ENCODE measurements at regions not wholly inside any gene's neighbourhood (a gene's known extent, or its start where the extent isn't known, plus 50 kb on each side); places are given as distances from the start of the nearest gene placed in this dataset.

GRCh38 chr12:3929875-3930615 is 56.8 kb upstream of the PARP11 start:
- Histone ChIP-seq H3K36me3 (ENCODE audit: control insufficient read depth in 2 of 2, insufficient read depth in 1 of 2, low read length in 2 of 2) (no peaks in the 10 kb centered on the region), H3K4me1 (ENCODE audit: control insufficient read depth, insufficient read depth, low read length) (no peaks in the 10 kb centered on the region), H3K4me3 (ENCODE audit: low read depth, low read length) (no peak overlapping the region), H3K27ac (ENCODE audit: extremely low read depth, low read depth, low read length) (no peak overlapping the region), H3K9me3 (ENCODE audit: control insufficient read depth, insufficient read depth, low read depth, low read length) (no peaks in the 10 kb centered on the region)
- ChIA-PET POLR2A (no interaction called here), CTCF (interaction anchor here (0.6 kb wide), 1 partner anchor 165 kb away, joined by 3 read pairs; no protein-coding TSS in a partner anchor)
- TF ChIP-seq WT1 (tag by site-specific recombination; IDR thresholded peaks at IDR 0.05) (no peak), ZNF585B (tag by site-specific recombination; IDR thresholded peaks at IDR 0.05) (no peak), ZNF596 (tag by site-specific recombination; IDR thresholded peaks at IDR 0.05) (no peak), ZNF324 (tag by site-specific recombination; IDR thresholded peaks at IDR 0.05) (no peak), SP3 (tag by site-specific recombination; IDR thresholded peaks at IDR 0.05) (no peak), ZNF239 (tag by site-specific recombination; IDR thresholded peaks at IDR 0.05) (no peak), ZNF529 (tag by site-specific recombination; IDR thresholded peaks at IDR 0.05; ENCODE audit: insufficient replicate concordance) (no peak), MYNN (tag by site-specific recombination; IDR thresholded peaks at IDR 0.05; ENCODE audit: borderline replicate concordance) (no peak), ZBTB44 (tag by site-specific recombination; IDR thresholded peaks at IDR 0.05) (no peak)

- H3K36me3 ChIP-seq (ENCODE audit: control insufficient read depth in 2 of 2, insufficient read depth in 1 of 2, low read length in 2 of 2) = no peaks in the 10 kb centered on the region
- no peak overlapping the region for H3K27ac ChIP-seq (ENCODE audit: extremely low read depth, low read depth, low read length)
- POLR2A ChIA-PET = no interaction called here
- no peaks in the 10 kb centered on the region for H3K4me1 ChIP-seq (ENCODE audit: control insufficient read depth, insufficient read depth, low read length)
- TF ChIP-seq MYNN (tag by site-specific recombination; IDR thresholded peaks at IDR 0.05; ENCODE audit: borderline replicate concordance) = no peak
- TF ChIP-seq ZNF133 (tag by site-specific recombination; IDR thresholded peaks at IDR 0.05) = no peak
- TF ChIP-seq ZNF148 (tag by site-specific recombination; IDR thresholded peaks at IDR 0.05; ENCODE audit: borderline replicate concordance) = no peak
- TF ChIP-seq ZNF777 (tag by site-specific recombination; IDR thresholded peaks at IDR 0.05; ENCODE audit: borderline replicate concordance) = no peak
- no peak for TF ChIP-seq IKZF3 (tag by site-specific recombination; IDR thresholded peaks at IDR 0.05)
- no peak for TF ChIP-seq PBX3 (CRISPR knock-in tag; IDR thresholded peaks at IDR 0.05)
- no peak for TF ChIP-seq ZNF704 (tag by site-specific recombination; IDR thresholded peaks at IDR 0.05)
- TF ChIP-seq ZBTB10 (tag by site-specific recombination; IDR thresholded peaks at IDR 0.05) = no peak
- TF ChIP-seq ZNF645 (tag by site-specific recombination; IDR thresholded peaks at IDR 0.05) = no peak
- TF ChIP-seq ZNF791 (tag by site-specific recombination; IDR thresholded peaks at IDR 0.05) = no peak
- no peak for TF ChIP-seq ZNF169 (tag by site-specific recombination; IDR thresholded peaks at IDR 0.05)
- TF ChIP-seq ZNF514 (tag by site-specific recombination; IDR thresholded peaks at IDR 0.05) = no peak
- no peak overlapping the region for H3K4me3 ChIP-seq (ENCODE audit: low read depth, low read length)
- CTCF ChIA-PET = interaction anchor here (0.6 to 0.9 kb wide), 3 partner anchors 12 to 274 kb away, joined by 3 read pairs; no protein-coding TSS in a partner anchor
- H3K9me3 ChIP-seq (ENCODE audit: control insufficient read depth, insufficient read depth, low read depth, low read length) = no peaks in the 10 kb centered on the region
These were observed 55.5 kb upstream of the PARP11 start for GRCh38 chr12:3928538-3929184.
